ENCODE measurements at regions not wholly inside any gene's neighbourhood (a gene's known extent, or its start where the extent isn't known, plus 50 kb on each side); places are given as distances from the start of the nearest gene placed in this dataset.
A peak's percentile ranks its signal among the peaks of the same experiment; 100 is the strongest.

GRCh38 chr9:13948037-13948436 is 365.9 kb downstream of the NFIB start:
- Histone ChIP-seq H3K9me1 (replicated peaks; ENCODE audit: control insufficient read depth, extremely low read depth, insufficient read depth, low read length) (no peaks in the 10 kb centered on the region), H3K79me2 (ENCODE audit: control insufficient read depth, insufficient read depth, low read length) (no peaks in the 10 kb centered on the region), H3K36me3 (ENCODE audit: control insufficient read depth in 2 of 2, extremely low read depth in 1 of 2, insufficient read depth in 2 of 2, low read length in 2 of 2) (no peaks in the 10 kb centered on the region), H3K4me3 (replicated peaks in 1 of 3; ENCODE audit: insufficient read depth in 1 of 3, low read depth in 1 of 3, low read length in 3 of 3) (no peak overlapping the region), H4K20me1 (replicated peaks; ENCODE audit: control insufficient read depth, extremely low read depth, insufficient read depth, low read length) (no peaks in the 10 kb centered on the region), H3K27ac (ENCODE audit: insufficient read depth, low read depth, low read length) (peak overlapping the region; percentile 47), H3K9me3 (replicated peaks; ENCODE audit: control insufficient read depth, insufficient read depth, low read length) (no peaks in the 10 kb centered on the region), H3K9ac (replicated peaks; ENCODE audit: extremely low read depth, insufficient read depth, low read length) (no peak overlapping the region), H2AFZ (ENCODE audit: low read depth, low read length) (peak overlapping the region; percentile 79), H3K27me3 (ENCODE audit: control insufficient read depth in 2 of 2, insufficient read depth in 2 of 2, low read length in 2 of 2) (no peaks in the 10 kb centered on the region), H3K4me1 (ENCODE audit: control insufficient read depth, extremely low read depth, insufficient read depth, low read length) (peaks cover 18% of the 10 kb centered on the region), H3K4me2 (ENCODE audit: insufficient read depth, low read length) (peak overlapping the region; percentile 56)
- dilution Hi-C loops (cut with MboI; ENCODE audit: extremely low pct_ligation_motif_present, low sequenced_read_pairs) = no loop called here
- intact Hi-C loops (cut with micrococcal nuclease) = loop anchor here (5.0 to 10.0 kb wide), 2 partner anchors 149 to 457 kb away; no protein-coding TSS in a partner anchor
- peak; percentile 70 for FAIRE-seq
- peak; percentile 68 for DNase-seq (ENCODE audit: low read depth, low spot score)
- BruUV-seq (replicated peaks) = no TSS peak
- CTCF ChIA-PET = no interaction called here
- POLR2A ChIA-PET = interaction anchor here (0.7 kb wide), 1 partner anchor 89 kb away, joined by 5 read pairs; no protein-coding TSS in a partner anchor
- TF ChIP-seq MAX (IDR thresholded peaks at IDR 0.05; ENCODE audit: insufficient read depth, insufficient read length) = no peak
- no peak for TF ChIP-seq POLR2AphosphoS5 (IDR thresholded peaks at IDR 0.05; ENCODE audit: insufficient read depth, low read depth, low read length)
- no peak for TF ChIP-seq FOS (IDR thresholded peaks at IDR 0.05; ENCODE audit: borderline replicate concordance, insufficient read depth, low read length)
- no peak for TF ChIP-seq POLR2A (IDR thresholded peaks at IDR 0.05; ENCODE audit: low read depth, low read length)
- TF ChIP-seq MYC (IDR thresholded peaks at IDR 0.05; ENCODE audit: low read depth, low read length) = no peak
- TF ChIP-seq JUN (IDR thresholded peaks at IDR 0.05; ENCODE audit: borderline replicate concordance, insufficient read depth, insufficient read length, low read depth) = no peak

- intact Hi-C loops (cut with micrococcal nuclease) = loop anchor here (10.0 kb wide), 1 partner anchor 462 kb away; no protein-coding TSS in a partner anchor
- H3K79me2 ChIP-seq (ENCODE audit: control insufficient read depth, insufficient read depth, low read length) = no peaks in the 10 kb centered on the region
- H3K4me3 ChIP-seq (replicated peaks in 1 of 3; ENCODE audit: insufficient read depth in 1 of 3, low read depth in 1 of 3, low read length in 3 of 3) = no peak overlapping the region
- ChIA-PET CTCF (interaction anchor here (1.0 to 1.1 kb wide), 2 partner anchors 111 to 491 kb away, joined by 3 read pairs; no protein-coding TSS in a partner anchor), POLR2A (interaction anchor here (0.6 kb wide), 1 partner anchor 73 kb away, joined by 5 read pairs; no protein-coding TSS in a partner anchor)
- H4K20me1 ChIP-seq (replicated peaks; ENCODE audit: control insufficient read depth, extremely low read depth, insufficient read depth, low read length) = no peaks in the 10 kb centered on the region
- peaks cover 38% of the 10 kb centered on the region for H3K4me1 ChIP-seq (ENCODE audit: control insufficient read depth, extremely low read depth, insufficient read depth, low read length)
- no peak overlapping the region for H3K27ac ChIP-seq (ENCODE audit: insufficient read depth, low read depth, low read length)
- no peaks in the 10 kb centered on the region for H3K9me3 ChIP-seq (replicated peaks; ENCODE audit: control insufficient read depth, insufficient read depth, low read length)
- H3K9me1 ChIP-seq (replicated peaks; ENCODE audit: control insufficient read depth, extremely low read depth, insufficient read depth, low read length) = no peaks in the 10 kb centered on the region
- TF ChIP-seq EZH2 (IDR thresholded peaks at IDR 0.05; ENCODE audit: borderline replicate concordance, low read depth, low read length, severe bottlenecking) (no peak), POLR2A (IDR thresholded peaks at IDR 0.05; ENCODE audit: low read depth, low read length) (no peak), MAX (IDR thresholded peaks at IDR 0.05; ENCODE audit: insufficient read depth, insufficient read length) (no peak), POLR2AphosphoS5 (IDR thresholded peaks at IDR 0.05; ENCODE audit: insufficient read depth, low read depth, low read length) (no peak), JUN (IDR thresholded peaks at IDR 0.05; ENCODE audit: borderline replicate concordance, insufficient read depth, insufficient read length, low read depth) (no peak), FOS (IDR thresholded peaks at IDR 0.05; ENCODE audit: borderline replicate concordance, insufficient read depth, low read length) (no peak), CTCF (IDR thresholded peaks at IDR 0.05; ENCODE audit: extremely low read depth in 1 of 2, insufficient read depth in 1 of 2, low read depth in 1 of 2, low read length in 2 of 2) (no peak), MYC (IDR thresholded peaks at IDR 0.05; ENCODE audit: low read depth, low read length) (no peak), GATA2 (IDR thresholded peaks at IDR 0.05; ENCODE audit: insufficient read depth, insufficient read length, low read depth, low read length) (no peak)
- H3K4me2 ChIP-seq (ENCODE audit: insufficient read depth, low read length) = no peak overlapping the region
- H3K27me3 ChIP-seq (ENCODE audit: control insufficient read depth in 2 of 2, insufficient read depth in 2 of 2, low read length in 2 of 2) = no peaks in the 10 kb centered on the region
- TSS peak; percentile 52 for BruUV-seq (replicated peaks)
- H3K36me3 ChIP-seq (ENCODE audit: control insufficient read depth in 2 of 2, extremely low read depth in 1 of 2, insufficient read depth in 2 of 2, low read length in 2 of 2) = no peaks in the 10 kb centered on the region
- peak; percentile 90 for DNase-seq (ENCODE audit: low read depth, low spot score)
- FAIRE-seq = no peak
- no peak overlapping the region for H3K9ac ChIP-seq (replicated peaks; ENCODE audit: extremely low read depth, insufficient read depth, low read length)
- dilution Hi-C loops (cut with MboI; ENCODE audit: extremely low pct_ligation_motif_present, low sequenced_read_pairs) = no loop called here
- no peak overlapping the region for H2AFZ ChIP-seq (ENCODE audit: low read depth, low read length)
Measured at GRCh38 chr9:13943176-13943575, 370.8 kb downstream of the NFIB start.

All from endothelial cell of umbilical vein (primary cell).